ENCODE measurements at regions not wholly inside any gene's neighbourhood (a gene's known extent, or its start where the extent isn't known, plus 50 kb on each side); places are given as distances from the start of the nearest gene placed in this dataset.

DNA sequence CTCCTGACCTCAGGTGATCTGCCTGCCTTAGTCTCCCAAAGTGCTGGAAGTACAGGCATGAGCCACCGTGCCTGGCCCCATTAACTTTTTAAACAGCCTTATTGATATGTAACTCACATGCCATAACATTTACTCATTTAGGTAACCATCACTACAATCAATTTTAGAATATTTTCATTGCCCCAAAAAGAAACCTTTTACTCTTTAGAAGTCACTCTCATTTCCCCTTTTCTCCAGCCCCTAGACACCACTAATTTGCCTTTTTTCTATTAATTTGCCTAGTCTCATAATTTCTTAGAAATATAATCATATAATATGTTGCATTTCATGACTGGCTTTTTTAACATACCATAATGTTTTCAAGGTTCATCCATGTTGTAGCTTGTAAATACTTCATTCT, 57.2 kb upstream of the TACR1 start:
- no peak overlapping the region for H3K4me2 ChIP-seq (ENCODE audit: low read length)
- H3K4me1 ChIP-seq (ENCODE audit: low read length), result peaks cover 6% of the 10 kb centered on the region
- no peaks in the 10 kb centered on the region for H4K20me1 ChIP-seq (ENCODE audit: insufficient read depth, low read length)
- H3K36me3 ChIP-seq (replicated peaks; ENCODE audit: low read depth, low read length), result no peaks in the 10 kb centered on the region
- H3K27me3 ChIP-seq (ENCODE audit: low read depth, low read length), result peaks cover 8% of the 10 kb centered on the region; the same call in 1 of the 2 replicates
- H3K79me2 ChIP-seq (ENCODE audit: low read length), result no peaks in the 10 kb centered on the region
- H3K4me3 ChIP-seq (ENCODE audit: low read length), result no peak overlapping the region
- no peak for TF ChIP-seq EZH2phosphoT487 (IDR thresholded peaks at IDR 0.05; ENCODE audit: low read depth)
- TF ChIP-seq, protein P1, sequence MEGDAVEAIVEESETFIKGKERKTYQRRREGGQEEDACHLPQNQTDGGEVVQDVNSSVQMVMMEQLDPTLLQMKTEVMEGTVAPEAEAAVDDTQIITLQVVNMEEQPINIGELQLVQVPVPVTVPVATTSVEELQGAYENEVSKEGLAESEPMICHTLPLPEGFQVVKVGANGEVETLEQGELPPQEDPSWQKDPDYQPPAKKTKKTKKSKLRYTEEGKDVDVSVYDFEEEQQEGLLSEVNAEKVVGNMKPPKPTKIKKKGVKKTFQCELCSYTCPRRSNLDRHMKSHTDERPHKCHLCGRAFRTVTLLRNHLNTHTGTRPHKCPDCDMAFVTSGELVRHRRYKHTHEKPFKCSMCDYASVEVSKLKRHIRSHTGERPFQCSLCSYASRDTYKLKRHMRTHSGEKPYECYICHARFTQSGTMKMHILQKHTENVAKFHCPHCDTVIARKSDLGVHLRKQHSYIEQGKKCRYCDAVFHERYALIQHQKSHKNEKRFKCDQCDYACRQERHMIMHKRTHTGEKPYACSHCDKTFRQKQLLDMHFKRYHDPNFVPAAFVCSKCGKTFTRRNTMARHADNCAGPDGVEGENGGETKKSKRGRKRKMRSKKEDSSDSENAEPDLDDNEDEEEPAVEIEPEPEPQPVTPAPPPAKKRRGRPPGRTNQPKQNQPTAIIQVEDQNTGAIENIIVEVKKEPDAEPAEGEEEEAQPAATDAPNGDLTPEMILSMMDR (IDR thresholded peaks at IDR 0.05; ENCODE audit: low read depth, low read length), result no peak
- no peak overlapping the region for H3K9ac ChIP-seq (ENCODE audit: low read length)
- H3K27ac ChIP-seq (ENCODE audit: low read length), result no peak overlapping the region
- no peak overlapping the region for H2AFZ ChIP-seq (ENCODE audit: low read depth, low read length)
- H3K9me3 ChIP-seq (ENCODE audit: insufficient read depth, low read length), result 0 out of 2 replicates have a peak, but pooled peaks cover 7% of the 10 kb centered on the region

DNA sequence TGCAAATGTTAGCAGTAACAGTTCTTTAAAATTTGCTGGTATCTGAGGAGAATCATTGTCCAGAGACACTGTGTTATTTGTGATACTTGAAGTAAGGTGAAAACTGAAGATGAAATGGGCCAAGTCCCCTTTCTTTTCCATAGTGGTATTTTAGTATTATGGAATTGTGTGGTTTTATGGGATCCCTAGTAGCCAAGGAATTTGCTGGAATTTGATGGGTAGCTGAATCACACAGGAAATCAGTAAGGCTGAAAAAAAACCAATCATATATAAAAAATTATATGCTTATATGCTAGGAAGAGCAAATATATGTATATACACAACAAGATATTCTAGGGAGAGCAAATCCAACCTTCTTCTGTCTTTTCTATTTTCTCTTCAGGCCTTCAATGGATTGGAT, 54.2 kb upstream of the TACR1 start:
- H2AFZ ChIP-seq (ENCODE audit: low read depth, low read length), result no peak overlapping the region
- peaks cover 10% of the 10 kb centered on the region; the same call in 1 of the 2 replicates for H3K9me3 ChIP-seq (ENCODE audit: insufficient read depth, low read length)
- H3K4me3 ChIP-seq (ENCODE audit: low read length), result no peak overlapping the region
- H3K27ac ChIP-seq (ENCODE audit: low read length), result no peak overlapping the region
- TF ChIP-seq, protein P1 (IDR thresholded peaks at IDR 0.05; ENCODE audit: low read depth, low read length), result no peak
- no peak for TF ChIP-seq EZH2phosphoT487 (IDR thresholded peaks at IDR 0.05; ENCODE audit: low read depth)
- peaks cover 6% of the 10 kb centered on the region for H3K4me1 ChIP-seq (ENCODE audit: low read length)
- no peak overlapping the region for H3K9ac ChIP-seq (ENCODE audit: low read length)
- H3K36me3 ChIP-seq (replicated peaks; ENCODE audit: low read depth, low read length), result no peaks in the 10 kb centered on the region
- no peaks in the 10 kb centered on the region for H3K79me2 ChIP-seq (ENCODE audit: low read length)
- H4K20me1 ChIP-seq (ENCODE audit: insufficient read depth, low read length), result no peaks in the 10 kb centered on the region
- H3K27me3 ChIP-seq (ENCODE audit: low read depth, low read length), result peaks cover 8% of the 10 kb centered on the region; the same call in 1 of the 2 replicates
- H3K4me2 ChIP-seq (ENCODE audit: low read length), result no peak overlapping the region

DNA sequence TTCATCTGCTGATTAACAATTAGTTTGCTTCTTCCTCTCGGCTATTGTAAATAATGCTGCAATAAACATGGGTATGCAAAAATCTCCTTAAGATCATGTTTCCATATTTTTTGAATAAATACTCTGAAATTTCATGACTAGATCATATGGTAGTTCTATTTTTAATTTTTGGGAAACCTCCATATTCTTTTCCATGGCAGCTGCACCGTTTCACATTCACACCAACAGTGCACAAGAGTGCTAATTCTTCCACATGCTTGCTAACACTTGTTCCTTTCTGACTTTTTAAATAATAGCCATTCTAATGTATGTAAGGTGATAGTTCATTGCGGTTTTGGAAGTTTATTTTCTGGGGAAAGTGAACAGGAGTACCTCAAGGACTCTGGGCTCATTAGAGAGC, 52.6 kb upstream of the TACR1 start:
- Histone ChIP-seq H3K4me3 (ENCODE audit: low read length) (no peak overlapping the region), H3K9ac (ENCODE audit: low read length) (no peak overlapping the region), H2AFZ (ENCODE audit: low read depth, low read length) (no peak overlapping the region), H3K9me3 (ENCODE audit: insufficient read depth, low read length) (peaks cover 6% of the 10 kb centered on the region; the same call in 1 of the 2 replicates), H3K4me2 (ENCODE audit: low read length) (no peak overlapping the region), H3K27ac (ENCODE audit: low read length) (no peak overlapping the region), H4K20me1 (ENCODE audit: insufficient read depth, low read length) (no peaks in the 10 kb centered on the region), H3K36me3 (replicated peaks; ENCODE audit: low read depth, low read length) (no peaks in the 10 kb centered on the region), H3K27me3 (ENCODE audit: low read depth, low read length) (peaks cover 8% of the 10 kb centered on the region; the same call in 1 of the 2 replicates), H3K79me2 (ENCODE audit: low read length) (no peaks in the 10 kb centered on the region), H3K4me1 (ENCODE audit: low read length) (peaks cover 6% of the 10 kb centered on the region)
- TF ChIP-seq, protein P1 (IDR thresholded peaks at IDR 0.05; ENCODE audit: low read depth, low read length), result no peak
- no peak for TF ChIP-seq EZH2phosphoT487 (IDR thresholded peaks at IDR 0.05; ENCODE audit: low read depth)

Measured in OCI-LY3 (cell line).